ENCODE measurements at regions not wholly inside any gene's neighbourhood (a gene's known extent, or its start where the extent isn't known, plus 50 kb on each side); places are given as distances from the start of the nearest gene placed in this dataset.

DNA sequence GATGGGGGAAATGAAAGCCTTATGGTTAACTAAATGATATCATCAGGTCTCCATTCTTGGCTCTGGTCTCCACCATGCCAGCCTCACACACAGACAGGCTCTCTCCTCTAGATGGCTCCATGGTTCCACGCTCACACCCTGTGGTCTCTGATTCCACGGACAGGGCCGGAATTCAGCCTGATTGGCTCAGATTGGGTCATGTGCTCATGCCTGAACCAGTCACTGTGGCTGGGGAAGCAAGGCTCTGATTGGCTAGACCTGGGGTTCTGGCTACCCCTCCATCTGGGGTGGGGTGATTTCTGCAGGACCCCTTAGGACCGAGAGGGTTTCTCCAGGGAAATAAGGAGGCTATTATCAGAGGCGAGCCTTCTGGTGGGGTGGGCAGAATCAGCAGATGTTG is 277.0 kb downstream of the PTPRU start:
- TF ChIP-seq POLR2AphosphoS5 (IDR thresholded peaks at IDR 0.05; ENCODE audit: low read depth, low read length) = no peak
- TF ChIP-seq, protein P1, sequence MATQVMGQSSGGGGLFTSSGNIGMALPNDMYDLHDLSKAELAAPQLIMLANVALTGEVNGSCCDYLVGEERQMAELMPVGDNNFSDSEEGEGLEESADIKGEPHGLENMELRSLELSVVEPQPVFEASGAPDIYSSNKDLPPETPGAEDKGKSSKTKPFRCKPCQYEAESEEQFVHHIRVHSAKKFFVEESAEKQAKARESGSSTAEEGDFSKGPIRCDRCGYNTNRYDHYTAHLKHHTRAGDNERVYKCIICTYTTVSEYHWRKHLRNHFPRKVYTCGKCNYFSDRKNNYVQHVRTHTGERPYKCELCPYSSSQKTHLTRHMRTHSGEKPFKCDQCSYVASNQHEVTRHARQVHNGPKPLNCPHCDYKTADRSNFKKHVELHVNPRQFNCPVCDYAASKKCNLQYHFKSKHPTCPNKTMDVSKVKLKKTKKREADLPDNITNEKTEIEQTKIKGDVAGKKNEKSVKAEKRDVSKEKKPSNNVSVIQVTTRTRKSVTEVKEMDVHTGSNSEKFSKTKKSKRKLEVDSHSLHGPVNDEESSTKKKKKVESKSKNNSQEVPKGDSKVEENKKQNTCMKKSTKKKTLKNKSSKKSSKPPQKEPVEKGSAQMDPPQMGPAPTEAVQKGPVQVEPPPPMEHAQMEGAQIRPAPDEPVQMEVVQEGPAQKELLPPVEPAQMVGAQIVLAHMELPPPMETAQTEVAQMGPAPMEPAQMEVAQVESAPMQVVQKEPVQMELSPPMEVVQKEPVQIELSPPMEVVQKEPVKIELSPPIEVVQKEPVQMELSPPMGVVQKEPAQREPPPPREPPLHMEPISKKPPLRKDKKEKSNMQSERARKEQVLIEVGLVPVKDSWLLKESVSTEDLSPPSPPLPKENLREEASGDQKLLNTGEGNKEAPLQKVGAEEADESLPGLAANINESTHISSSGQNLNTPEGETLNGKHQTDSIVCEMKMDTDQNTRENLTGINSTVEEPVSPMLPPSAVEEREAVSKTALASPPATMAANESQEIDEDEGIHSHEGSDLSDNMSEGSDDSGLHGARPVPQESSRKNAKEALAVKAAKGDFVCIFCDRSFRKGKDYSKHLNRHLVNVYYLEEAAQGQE (IDR thresholded peaks at IDR 0.05; ENCODE audit: insufficient read depth in 1 of 2, low read depth in 2 of 2, low read length in 2 of 2) = no peak
- no peak for TF ChIP-seq TAF1 (IDR thresholded peaks at IDR 0.05; ENCODE audit: borderline replicate concordance, insufficient read depth, low read length)
- no peak for TF ChIP-seq FOXP2 (optimal IDR thresholded peaks at IDR 0.05; ENCODE audit: borderline replicate concordance, extremely low read depth, extremely low read length, insufficient read depth)
- TF ChIP-seq SIN3A (IDR thresholded peaks at IDR 0.05; ENCODE audit: borderline replicate concordance, insufficient read depth, low read length) = no peak

All from PFSK-1 (cell line).